BJ (cell line): ENCODE measurements at regions not wholly inside any gene's neighbourhood (a gene's known extent, or its start where the extent isn't known, plus 50 kb on each side); places are given as distances from the start of the nearest gene placed in this dataset.

Experiments
- CTCF ChIA-PET: fragments of 350-600 bp; formaldehyde crosslinking; extraction: SDS; loops from one replicate; lab custom pipeline; 2021; ENCODE audit warnings: antibody characterized with exemption, inconsistent platforms; lab: Yijun Ruan, JAX
- POLR2A ChIA-PET: fragments of 300-600 bp; sonication (Branson Sonifier 250); formaldehyde crosslinking; extraction: SDS; loops from one replicate; lab custom pipeline; 2021; ENCODE audit warnings: antibody characterized with exemption; lab: Charles Lee
- DNase-seq: peaks from one replicate; pipeline ENCODE4 v3.0.0-alpha.2; 2011; ENCODE audit warnings: low read depth
- H3K27me3 ChIP-seq: 2 replicates; pipeline ENCODE4 v1.6.0; 2011; ENCODE audit warnings: low read length; ENCODE audit not compliant: control insufficient read depth, insufficient read depth
- H3K36me3 ChIP-seq: 2 replicates; pipeline ENCODE4 v1.5.1; 2011; ENCODE audit warnings: low read length; ENCODE audit not compliant: control insufficient read depth, insufficient read depth
- H3K4me3 ChIP-seq: 2 replicates; pipeline ENCODE4 v1.5.1; 2011; ENCODE audit warnings: low read depth, mild to moderate bottlenecking, control low read depth, low read length
- CTCF ChIP-seq: IDR thresholded peaks from 2 replicates; pipeline ENCODE4 v1.5.1; 2011; ENCODE audit warnings: low read depth, mild to moderate bottlenecking, control low read depth, inconsistent platforms, low read length, moderate library complexity; ENCODE audit not compliant: insufficient read depth

- POLR2A ChIA-PET = no interaction called here
- no peak for TF ChIP-seq CTCF
- no peak overlapping the region for H3K4me3 ChIP-seq
- no peak for DNase-seq
- H3K36me3 ChIP-seq = no peaks in the 10 kb centered on the region
- peaks cover 7% of the 10 kb centered on the region for H3K27me3 ChIP-seq
- CTCF ChIA-PET = interaction anchor here (1.1 kb wide), 1 partner anchor 21 kb away, joined by 4 read pairs; no protein-coding TSS in a partner anchor
These were observed 127.9 kb upstream of the NECTIN1 start for GRCh38 chr11:119856681-119857485.

GRCh38 chr11:119855066-119855465 is 126.1 kb upstream of the NECTIN1 start:
- CTCF ChIA-PET = no interaction called here
- POLR2A ChIA-PET = no interaction called here
- TF ChIP-seq CTCF = no peak
- DNase-seq = no peak
- no peak overlapping the region for H3K4me3 ChIP-seq
- peaks cover 5% of the 10 kb centered on the region for H3K27me3 ChIP-seq
- H3K36me3 ChIP-seq = no peaks in the 10 kb centered on the region

GRCh38 chr11:119854521-119854920 is 125.5 kb upstream of the NECTIN1 start:
- H3K27me3 ChIP-seq = peaks cover 5% of the 10 kb centered on the region
- CTCF ChIA-PET = no interaction called here

GRCh38 chr11:119853581-119854360 is 124.8 kb upstream of the NECTIN1 start:
- CTCF ChIA-PET = no interaction called here

More at GRCh38 chr11:119854521-119854920, 125.5 kb upstream of the NECTIN1 start:
- TF ChIP-seq CTCF = no peak
- Histone ChIP-seq H3K4me3 (no peak overlapping the region), H3K36me3 (no peaks in the 10 kb centered on the region)
- DNase-seq = no peak
- POLR2A ChIA-PET = no interaction called here

More at GRCh38 chr11:119853581-119854360, 124.8 kb upstream of the NECTIN1 start:
- no peak for DNase-seq
- Histone ChIP-seq H3K27me3 (peaks cover 4% of the 10 kb centered on the region), H3K36me3 (no peaks in the 10 kb centered on the region), H3K4me3 (no peak overlapping the region)
- TF ChIP-seq CTCF = no peak
- POLR2A ChIA-PET = no interaction called here
